ENCODE measurements at regions not wholly inside any gene's neighbourhood (a gene's known extent, or its start where the extent isn't known, plus 50 kb on each side); places are given as distances from the start of the nearest gene placed in this dataset.
A peak's percentile ranks its signal among the peaks of the same experiment; 100 is the strongest.

- H3K36me3 ChIP-seq (ENCODE audit: control insufficient read depth, insufficient read depth, low read length) = no peaks in the 10 kb centered on the region
- no peaks in the 10 kb centered on the region for H3K9me3 ChIP-seq (ENCODE audit: control insufficient read depth, insufficient read depth, low read length)
- H4K20me1 ChIP-seq (ENCODE audit: insufficient read depth, low read length) = no peaks in the 10 kb centered on the region
- no peaks in the 10 kb centered on the region for H3K79me1 ChIP-seq (ENCODE audit: low read depth in 1 of 2, low read length in 2 of 2)
- POLR2A ChIA-PET (ENCODE audit: unreplicated experiment) = interaction anchor here (0.7 kb wide), 1 partner anchor 209 kb away, joined by 7 read pairs; no protein-coding TSS in a partner anchor
- no peak overlapping the region for H2BK20ac ChIP-seq (ENCODE audit: low read depth, low read length)
- no peak overlapping the region for H4K5ac ChIP-seq (ENCODE audit: low read depth, low read length)
- H2AK5ac ChIP-seq (ENCODE audit: low read depth, low read length) = peak overlapping the region; percentile 5; the same call in 1 of the 2 replicates
- peaks cover 14% of the 10 kb centered on the region for H3K4me1 ChIP-seq (ENCODE audit: control insufficient read depth, insufficient read depth, low read length)
- H4K8ac ChIP-seq (ENCODE audit: low read depth in 2 of 2, low read length in 2 of 2) = no peak overlapping the region
- no peak overlapping the region for H3K4ac ChIP-seq (ENCODE audit: low read depth, low read length)
- H3K56ac ChIP-seq (ENCODE audit: extremely low read depth, insufficient read depth, low read length) = no peak overlapping the region
- in situ Hi-C loops (cut with MboI; ENCODE audit: low sequenced_read_pairs) = no loop called here
- CTCF ChIA-PET = no interaction called here
- no peak overlapping the region for H4K91ac ChIP-seq (ENCODE audit: insufficient read depth, low read depth, low read length)
- H3K4me3 ChIP-seq (ENCODE audit: insufficient read depth, low read depth, low read length) = no peak overlapping the region
- no peak for TF ChIP-seq NFE2L2 (IDR thresholded peaks at IDR 0.05; ENCODE audit: low read depth, low read length)
- no peak for TF ChIP-seq MXI1 (IDR thresholded peaks at IDR 0.05; ENCODE audit: borderline replicate concordance, low read depth, low read length)
- TF ChIP-seq, protein P1, sequence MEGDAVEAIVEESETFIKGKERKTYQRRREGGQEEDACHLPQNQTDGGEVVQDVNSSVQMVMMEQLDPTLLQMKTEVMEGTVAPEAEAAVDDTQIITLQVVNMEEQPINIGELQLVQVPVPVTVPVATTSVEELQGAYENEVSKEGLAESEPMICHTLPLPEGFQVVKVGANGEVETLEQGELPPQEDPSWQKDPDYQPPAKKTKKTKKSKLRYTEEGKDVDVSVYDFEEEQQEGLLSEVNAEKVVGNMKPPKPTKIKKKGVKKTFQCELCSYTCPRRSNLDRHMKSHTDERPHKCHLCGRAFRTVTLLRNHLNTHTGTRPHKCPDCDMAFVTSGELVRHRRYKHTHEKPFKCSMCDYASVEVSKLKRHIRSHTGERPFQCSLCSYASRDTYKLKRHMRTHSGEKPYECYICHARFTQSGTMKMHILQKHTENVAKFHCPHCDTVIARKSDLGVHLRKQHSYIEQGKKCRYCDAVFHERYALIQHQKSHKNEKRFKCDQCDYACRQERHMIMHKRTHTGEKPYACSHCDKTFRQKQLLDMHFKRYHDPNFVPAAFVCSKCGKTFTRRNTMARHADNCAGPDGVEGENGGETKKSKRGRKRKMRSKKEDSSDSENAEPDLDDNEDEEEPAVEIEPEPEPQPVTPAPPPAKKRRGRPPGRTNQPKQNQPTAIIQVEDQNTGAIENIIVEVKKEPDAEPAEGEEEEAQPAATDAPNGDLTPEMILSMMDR (conservative IDR thresholded peaks at IDR 0.05; ENCODE audit: low read depth, low read length) = no peak
- no peak for TF ChIP-seq ELK1 (IDR thresholded peaks at IDR 0.05; ENCODE audit: borderline replicate concordance, low read depth, low read length)
- intact Hi-C loops (cut with micrococcal nuclease) = no loop called here
- ATAC-seq (ENCODE audit: low read depth) (no peak), DNase-seq (peak; percentile 37)
- no TSS peak for BruUV-seq (replicated peaks)
- H2AK9ac ChIP-seq (replicated peaks; ENCODE audit: low read depth, low read length, poor library complexity) = no peak overlapping the region
- no peak overlapping the region; the same call in 2 of the 3 replicates for H2BK15ac ChIP-seq (ENCODE audit: low read depth, low read length)
- H3K14ac ChIP-seq (replicated peaks; ENCODE audit: low read depth, low read length) = no peak overlapping the region; the same call in 1 of the 2 replicates
- H3K18ac ChIP-seq (ENCODE audit: low read depth, low read length) = 0 out of 2 replicates have a peak overlapping the region, but pooled peaks have one; percentile 3
- H3K9ac ChIP-seq (ENCODE audit: low read depth, low read length) = no peak overlapping the region
- no peak overlapping the region for H2BK5ac ChIP-seq (ENCODE audit: low read depth, low read length, poor library complexity, severe bottlenecking)
- H3K27ac ChIP-seq (ENCODE audit: insufficient read depth, low read length) = no peak overlapping the region
- dilution Hi-C loops (cut with HindIII; ENCODE audit: low sequenced_read_pairs, unreplicated experiment) = no loop called here
- no peaks in the 10 kb centered on the region for H3K27me3 ChIP-seq (ENCODE audit: control insufficient read depth, insufficient read depth, low read length)
- peak overlapping the region; percentile 46 for H2BK120ac ChIP-seq (ENCODE audit: low read depth, low read length)
- H3K4me2 ChIP-seq (ENCODE audit: low read depth, low read length) = no peak overlapping the region
- no peak overlapping the region for H3K23ac ChIP-seq (ENCODE audit: low read depth, low read length)
- peaks cover 6% of the 10 kb centered on the region; the same call in 1 of the 2 replicates for H3K9me1 ChIP-seq (ENCODE audit: insufficient read depth, low read length)
- H2AFZ ChIP-seq (replicated peaks; ENCODE audit: low read length, poor library complexity) = no peak overlapping the region
Observed at GRCh38 chr6:169101981-169102380, 151.7 kb downstream of the THBS2 start.
